GM12878 (cell line): ENCODE measurements at regions not wholly inside any gene's neighbourhood (a gene's known extent, or its start where the extent isn't known, plus 50 kb on each side); places are given as distances from the start of the nearest gene placed in this dataset.

Experiments used
- BCLAF1 ChIP-seq: fragments of 450-650 bp; IDR thresholded peaks from 2 replicates; pipeline ENCODE4 v1.6.1; 2017; ENCODE audit warnings: antibody characterized with exemption, mild to moderate bottlenecking, moderate library complexity
- BRCA1 ChIP-seq: IDR thresholded peaks from 2 replicates; pipeline ENCODE4 v1.6.1; 2011; ENCODE audit warnings: low read depth, low read length, improper control_type of control experiment
- CBFB ChIP-seq: IDR thresholded peaks from 2 replicates; pipeline ENCODE4 v1.6.1; 2016; ENCODE audit warnings: antibody characterized with exemption, low read depth
- CTCF ChIP-seq, 3 experiments: IDR thresholded peaks in 2 of 3; conservative IDR thresholded peaks in 1 of 3; 2 replicates each; pipeline ENCODE4 v1.5.1; 2011; ENCODE audit warnings: low read depth in 3 of 3, low read length in 3 of 3, mild to moderate bottlenecking in 3 of 3, control low read depth in 2 of 3, moderate library complexity in 2 of 3, inconsistent platforms in 1 of 3, mixed read lengths in 1 of 3; ENCODE audit not compliant: control insufficient read depth in 2 of 3, insufficient read depth in 1 of 3; ENCODE audit errors: extremely low read depth in 1 of 3
- E2F4 ChIP-seq: IDR thresholded peaks from 2 replicates; pipeline ENCODE4 v1.6.1; 2012; ENCODE audit warnings: low read depth, low read length, improper control_type of control experiment
- E4F1 ChIP-seq: fragments of 450-650 bp; IDR thresholded peaks from 2 replicates; pipeline ENCODE4 v1.6.1; 2018; ENCODE audit warnings: borderline replicate concordance, mild to moderate bottlenecking; ENCODE audit not compliant: partially characterized antibody
- FOXK2 ChIP-seq: fragments of 450-650 bp; IDR thresholded peaks from 2 replicates; pipeline ENCODE4 v1.6.1; 2017; ENCODE audit warnings: mild to moderate bottlenecking, moderate library complexity
- HDAC2 ChIP-seq: fragments of 200-600 bp; sonication (generic); IDR thresholded peaks from 2 replicates; pipeline ENCODE4 v1.6.1; 2017
- NFIC ChIP-seq: IDR thresholded peaks from 2 replicates; pipeline ENCODE4 v1.6.1; 2012; ENCODE audit warnings: low read depth, mild to moderate bottlenecking, inconsistent platforms, low read length, moderate library complexity
- NRF1 ChIP-seq: conservative IDR thresholded peaks from 2 replicates; pipeline ENCODE4 v1.6.1; 2011; ENCODE audit warnings: mild to moderate bottlenecking, low read depth, low read length, improper control_type of control experiment
- SIN3A ChIP-seq: IDR thresholded peaks from 2 replicates; pipeline ENCODE4 v1.6.1; 2012; ENCODE audit warnings: low read depth, low read length, improper control_type of control experiment
- SUZ12 ChIP-seq: fragments of 200-600 bp; sonication (generic); IDR thresholded peaks from one replicate; pipeline ENCODE4 v1.6.1; 2018; ENCODE audit warnings: antibody characterized with exemption, mild to moderate bottlenecking; ENCODE audit not compliant: unreplicated experiment
- TARDBP ChIP-seq: IDR thresholded peaks from 2 replicates; pipeline ENCODE4 v1.6.1; 2016; ENCODE audit warnings: borderline replicate concordance
- TCF12 ChIP-seq: IDR thresholded peaks from 2 replicates; pipeline ENCODE4 v1.6.1; 2011; ENCODE audit warnings: low read depth, mild to moderate bottlenecking, low read length

- TF ChIP-seq BRCA1 (no peak), CBFB (no peak), NFIC (no peak), CTCF (IDR thresholded peaks at IDR 0.05 in 2 of 3, conservative IDR thresholded peaks at IDR 0.05 in 1 of 3; ENCODE audit: control insufficient read depth in 2 of 3, extremely low read depth in 1 of 3, insufficient read depth in 1 of 3, low read depth in 3 of 3, low read length in 3 of 3) (no peak), E4F1 (no peak), NRF1 (no peak), HDAC2 (no peak), TARDBP (no peak), FOXK2 (no peak), SIN3A (no peak), TCF12 (no peak), BCLAF1 (no peak), SUZ12 (no peak), E2F4 (no peak)
Measured at GRCh38 chr1:69288416-69288815, 279.3 kb upstream of the LRRC7 start.
